NOMO-1 (cell line): ENCODE measurements at regions not wholly inside any gene's neighbourhood (a gene's known extent, or its start where the extent isn't known, plus 50 kb on each side); places are given as distances from the start of the nearest gene placed in this dataset.
"Not testable (repeated sequence)": the region's sequence is repeated elsewhere in the genome, so short reads cannot be mapped to it uniquely, and the experiment has no call there.

ENCODE experiments used
- DNase-seq, 2 experiments: peaks; one replicate each; lab custom pipeline; 2025; ENCODE audit not compliant: unreplicated experiment in 2 of 2; lab: John Stamatoyannopoulos, UW

DNA sequence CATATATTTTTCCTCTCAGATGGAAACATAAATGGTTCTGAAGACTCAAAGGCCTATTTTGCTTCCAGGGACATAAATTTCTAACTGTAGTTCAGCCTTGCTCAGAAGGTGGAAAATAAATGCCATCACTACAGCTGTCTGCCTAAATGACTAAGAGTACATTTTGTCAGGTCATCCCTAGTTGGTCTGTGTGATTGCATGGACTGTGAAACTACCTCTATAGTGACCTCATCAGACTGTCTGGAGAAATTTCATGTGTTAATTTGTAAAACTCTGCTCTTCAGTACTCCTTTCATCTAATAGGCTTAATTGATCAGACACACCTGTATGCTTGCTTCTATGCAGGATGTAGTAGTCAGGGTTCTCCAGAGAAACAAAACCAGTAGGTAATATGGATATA is 886.9 kb downstream of the AMY1C start:
- DNase-seq, result peak in 1 of 2 experiments; percentile 55

DNA sequence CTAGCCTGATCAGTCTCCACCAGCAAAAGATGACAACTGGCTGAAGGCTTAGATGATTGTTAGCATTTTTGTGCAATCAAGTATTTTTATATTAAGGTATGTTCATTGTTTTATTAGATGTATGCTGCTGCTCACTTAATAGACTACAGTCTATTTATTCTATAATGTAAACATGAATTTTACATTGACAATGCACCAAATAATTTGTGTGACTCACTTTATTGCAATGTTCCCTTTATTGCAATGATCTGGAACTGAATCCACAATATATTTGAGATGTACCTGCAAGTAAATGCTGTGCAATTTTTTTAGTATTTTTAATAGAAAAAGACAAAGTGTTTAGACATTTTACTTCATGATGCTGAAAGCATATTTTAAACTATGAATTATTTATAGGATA is 896.5 kb downstream of the AMY1C start:
- DNase-seq, result no peak

- peak; percentile 59 to 80 for DNase-seq
Observed at GRCh38 chr1:104648269-104648691, 898.6 kb downstream of the AMY1C start.

DNA sequence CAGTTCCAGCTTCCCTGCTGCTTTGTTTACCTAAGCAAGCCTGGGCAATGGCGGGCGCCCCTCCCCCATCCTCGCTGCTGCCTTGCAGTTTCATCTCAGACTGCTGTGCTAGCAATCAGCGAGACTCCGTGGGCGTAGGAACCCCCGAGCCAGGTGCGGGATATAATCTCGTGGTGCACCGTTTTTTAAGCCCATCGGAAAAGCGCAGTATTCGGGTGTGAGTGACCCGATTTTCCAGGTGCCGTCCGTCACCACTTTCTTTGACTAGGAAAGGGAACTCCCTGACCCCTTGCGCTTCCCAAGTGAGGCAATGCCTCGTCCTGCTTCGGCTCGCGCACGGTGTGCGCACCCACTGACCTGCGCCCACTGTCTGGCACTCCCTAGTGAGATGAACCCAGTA is 914.7 kb downstream of the AMY1C start:
- not testable (repeated sequence) for DNase-seq

GRCh38 chr1:104665300-104665699 is 915.6 kb downstream of the AMY1C start:
- no peak for DNase-seq

- no peak for DNase-seq
Observed at GRCh38 chr1:104671684-104672353, 922.1 kb downstream of the AMY1C start.

- DNase-seq, result no peak
Observed at GRCh38 chr1:104699433-104699832, 949.7 kb downstream of the AMY1C start.

DNA sequence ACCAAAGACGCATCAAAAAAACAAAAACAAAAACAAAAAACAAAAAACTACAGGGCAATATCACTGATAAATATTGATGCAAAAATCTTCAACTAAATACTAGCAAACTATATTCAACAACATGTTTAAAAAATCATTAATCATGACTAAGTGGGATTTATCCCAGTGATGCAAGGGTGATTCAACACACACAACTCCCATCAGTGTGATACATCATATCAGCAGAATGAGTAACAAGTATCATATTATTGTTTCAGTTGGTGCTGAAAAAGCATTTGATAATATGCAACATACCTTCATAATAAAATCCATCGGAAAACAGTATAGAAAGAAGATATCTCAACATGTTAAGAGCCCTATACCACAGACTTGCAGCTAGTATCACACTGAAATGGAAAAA is 953.0 kb downstream of the AMY1C start:
- DNase-seq, result no peak

GRCh38 chr1:104706631-104707147 is 957.0 kb downstream of the AMY1C start:
- DNase-seq, result no peak

DNA sequence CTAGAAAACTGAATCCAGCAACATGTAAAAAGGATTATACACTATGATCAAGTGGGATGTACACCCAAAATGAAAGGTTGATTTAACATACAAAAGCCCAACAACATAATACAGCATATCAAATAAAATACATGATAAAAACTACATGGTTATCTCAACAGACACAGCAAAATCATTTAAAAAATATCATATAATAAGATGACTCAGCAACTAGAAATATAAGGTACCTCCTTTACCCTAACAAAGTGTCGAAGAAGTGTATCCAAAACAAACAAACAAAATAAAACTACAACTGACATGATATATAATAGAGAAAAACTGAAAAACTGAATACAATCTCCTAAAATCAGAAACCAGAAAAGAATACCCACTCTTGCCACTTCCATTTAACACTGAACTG is 969.1 kb downstream of the AMY1C start:
- DNase-seq, result no peak

DNA sequence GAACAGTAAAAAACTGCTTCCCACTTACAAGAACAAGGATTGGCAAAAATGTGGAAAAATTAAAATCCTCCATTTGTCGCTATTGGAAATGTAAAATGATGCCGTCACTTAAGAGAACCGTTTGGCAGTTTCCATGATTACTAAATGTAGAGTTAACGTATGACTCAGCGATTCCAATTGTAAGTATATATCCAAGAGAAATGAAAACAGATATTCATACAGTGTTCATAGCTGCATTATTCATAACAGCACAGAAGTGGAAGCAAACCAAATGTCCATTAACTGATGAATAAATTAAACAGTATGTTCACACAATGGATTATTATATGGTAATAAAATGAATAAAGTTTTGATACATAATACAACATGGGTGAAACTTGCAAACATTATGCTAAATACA is 971.0 kb downstream of the AMY1C start:
- no peak for DNase-seq

- DNase-seq, result no peak
Observed at GRCh38 chr1:104726917-104727316, 977.2 kb downstream of the AMY1C start.

GRCh38 chr1:104733866-104734265 is 984.2 kb downstream of the AMY1C start:
- no peak for DNase-seq

DNA sequence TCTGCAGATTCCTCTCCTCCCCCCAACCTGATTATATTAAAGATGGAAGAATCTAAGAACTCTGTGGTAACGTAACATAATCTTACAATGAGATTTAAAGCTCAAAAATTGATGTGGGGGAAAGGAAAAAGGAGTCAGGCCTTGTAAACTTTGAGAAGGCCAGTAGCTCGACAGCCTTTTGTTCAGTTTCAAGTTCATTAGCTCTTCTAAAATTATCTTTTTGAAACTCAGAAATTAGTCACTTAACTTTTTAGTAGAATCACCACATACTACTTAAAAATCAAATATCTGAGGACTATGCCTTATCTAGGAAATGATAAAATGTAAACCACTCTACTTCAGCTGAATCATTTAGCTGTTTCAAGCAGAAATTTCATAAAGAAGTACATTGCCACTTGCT is 996.2 kb downstream of the AMY1C start:
- no peak for DNase-seq

- no peak for DNase-seq
Observed at GRCh38 chr1:104746994-104747393, 997.3 kb downstream of the AMY1C start.

GRCh38 chr1:104760017-104760416 is 1010.3 kb downstream of the AMY1C start:
- DNase-seq, result peak; percentile 18 to 96

DNA sequence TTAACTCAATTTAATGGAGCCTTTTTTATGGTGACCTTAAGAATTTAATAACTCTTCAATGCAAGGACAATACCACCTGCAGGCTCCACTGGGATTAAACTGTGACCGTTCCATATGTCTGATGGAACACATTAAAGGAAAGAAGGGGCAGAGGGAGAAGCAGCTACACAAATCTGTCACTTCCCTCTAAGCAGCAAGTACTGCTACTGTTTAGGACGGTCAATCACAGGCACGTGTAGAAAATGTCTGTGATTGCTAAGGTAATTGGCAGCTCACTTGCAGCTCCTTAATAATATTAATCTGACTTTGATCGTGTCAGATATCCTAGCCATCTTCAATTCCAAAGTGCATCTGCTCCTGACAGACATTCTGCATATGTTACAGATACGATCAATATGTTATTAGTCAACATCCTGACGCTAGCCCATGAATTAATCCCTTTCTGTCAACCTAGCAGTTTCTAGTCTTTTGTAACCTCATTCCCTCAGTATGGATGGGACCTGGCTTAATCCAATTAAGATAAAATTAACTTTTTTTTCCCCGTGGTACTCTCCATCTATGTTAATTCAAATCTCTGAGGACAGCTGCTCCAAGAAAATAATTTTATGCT is 1012.4 kb downstream of the AMY1C start:
- DNase-seq, result no peak

- peak in 1 of 2 experiments; percentile 8 for DNase-seq
Observed at GRCh38 chr1:104765085-104765484, 1015.4 kb downstream of the AMY1C start.

GRCh38 chr1:104768466-104768865 is 1018.8 kb downstream of the AMY1C start:
- no peak for DNase-seq

- DNase-seq, result peak; percentile 28 to 46
Observed at GRCh38 chr1:104780470-104781078, 1030.9 kb downstream of the AMY1C start.

DNA sequence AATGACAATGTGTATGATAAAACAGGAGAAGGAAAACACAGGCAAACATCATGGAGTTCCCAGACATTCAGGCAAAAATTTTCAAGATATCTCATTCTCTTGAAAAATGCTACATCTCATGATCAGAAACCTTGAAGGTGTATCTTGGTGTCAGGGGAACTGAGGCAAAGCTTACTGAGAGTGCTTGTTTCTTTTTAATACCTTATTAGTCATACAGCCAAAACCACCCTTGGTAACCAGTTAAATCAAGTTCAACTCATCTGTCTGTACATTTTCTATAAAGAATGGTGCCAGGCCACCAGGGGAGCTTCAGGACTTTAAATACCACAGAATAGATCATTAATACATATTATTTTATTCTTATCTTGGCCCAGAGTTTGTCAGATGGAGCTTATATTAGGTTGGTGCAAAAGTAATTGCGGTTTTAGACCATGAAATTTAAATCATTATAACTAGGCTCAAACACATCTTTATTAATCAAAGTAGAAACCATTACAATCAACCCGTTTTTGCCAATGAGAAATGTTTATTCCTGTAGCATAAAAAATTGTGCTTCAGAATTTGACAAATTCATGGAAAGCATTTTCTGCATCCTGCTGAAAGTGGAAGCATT is 1036.0 kb downstream of the AMY1C start:
- DNase-seq, result no peak
